Ishikawa (cell line): ENCODE measurements at regions not wholly inside any gene's neighbourhood (a gene's known extent, or its start where the extent isn't known, plus 50 kb on each side); places are given as distances from the start of the nearest gene placed in this dataset.

ENCODE experiments used
- CEBPB ChIP-seq: IDR thresholded peaks from 2 replicates; pipeline ENCODE4 v1.6.1; 2012
- CREB1 ChIP-seq: IDR thresholded peaks from 2 replicates; pipeline ENCODE4 v1.6.1; 2012; ENCODE audit warnings: low read depth
- EGR1 ChIP-seq: IDR thresholded peaks from 2 replicates; pipeline ENCODE4 v1.6.1; 2012
- EP300 ChIP-seq: IDR thresholded peaks from 2 replicates; pipeline ENCODE4 v1.6.1; 2012; ENCODE audit warnings: borderline replicate concordance
- FOXM1 ChIP-seq: IDR thresholded peaks from 2 replicates; pipeline ENCODE4 v1.6.1; 2012; ENCODE audit warnings: low read depth, borderline replicate concordance
- MAX ChIP-seq: IDR thresholded peaks from 2 replicates; pipeline ENCODE4 v1.6.1; 2012
- NFIC ChIP-seq: IDR thresholded peaks from 2 replicates; pipeline ENCODE4 v1.6.1; 2012
- RAD21 ChIP-seq: IDR thresholded peaks from 2 replicates; pipeline ENCODE4 v1.6.1; 2012; ENCODE audit warnings: low read depth
- REST ChIP-seq: IDR thresholded peaks from 2 replicates; pipeline ENCODE4 v1.6.1; 2012; ENCODE audit warnings: low read depth, mild to moderate bottlenecking
- TAF1 ChIP-seq: IDR thresholded peaks from 2 replicates; pipeline ENCODE4 v1.6.1; 2012; ENCODE audit warnings: low read depth, mild to moderate bottlenecking
- TCF12 ChIP-seq: IDR thresholded peaks from 2 replicates; pipeline ENCODE4 v1.6.1; 2012; ENCODE audit warnings: low read depth
- TEAD4 ChIP-seq: IDR thresholded peaks from 2 replicates; pipeline ENCODE4 v1.6.1; 2012
- USF1 ChIP-seq: IDR thresholded peaks from 2 replicates; pipeline ENCODE4 v1.6.1; 2012
- YY1 ChIP-seq: IDR thresholded peaks from 2 replicates; pipeline ENCODE4 v1.6.1; 2012; ENCODE audit warnings: low read depth
- ZBTB7A ChIP-seq: IDR thresholded peaks from 2 replicates; pipeline ENCODE4 v1.6.1; 2012; ENCODE audit warnings: low read depth

- no peak for TF ChIP-seq TEAD4
Measured at GRCh38 chr1:221149111-221149510, 269.9 kb downstream of the HLX start.

- TF ChIP-seq EGR1: no peak
- no peak for TF ChIP-seq RAD21
- TF ChIP-seq CREB1: no peak
- no peak for TF ChIP-seq CEBPB
- TF ChIP-seq TEAD4: no peak
- TF ChIP-seq USF1: no peak
- no peak for TF ChIP-seq TCF12
- no peak for TF ChIP-seq YY1
- TF ChIP-seq NFIC: no peak
- TF ChIP-seq EP300: no peak
- no peak for TF ChIP-seq TAF1
- no peak for TF ChIP-seq FOXM1
- no peak for TF ChIP-seq REST
- TF ChIP-seq MAX: no peak
- TF ChIP-seq ZBTB7A: no peak
Measured at GRCh38 chr1:221149555-221150075, 270.4 kb downstream of the HLX start.

- TF ChIP-seq RAD21 (no peak), NFIC (no peak), TEAD4 (no peak), YY1 (no peak), USF1 (no peak), ZBTB7A (no peak), EGR1 (no peak), MAX (no peak), CEBPB (no peak)
Measured at GRCh38 chr1:221150996-221151395, 271.8 kb downstream of the HLX start.

GRCh38 chr1:221154932-221155331, 275.7 kb downstream of the HLX start:
- TF ChIP-seq EGR1 (no peak), CREB1 (no peak), ZBTB7A (no peak), TEAD4 (no peak), TAF1 (no peak), FOXM1 (no peak), EP300 (no peak), NFIC (no peak), CEBPB (no peak), USF1 (no peak), TCF12 (no peak), MAX (no peak), YY1 (no peak)

GRCh38 chr1:221157026-221157761, 278.0 kb downstream of the HLX start:
- TF ChIP-seq REST (no peak), CEBPB (no peak), TAF1 (no peak), CREB1 (no peak), NFIC (no peak), RAD21 (no peak), EGR1 (no peak), TEAD4 (no peak), TCF12 (no peak), USF1 (no peak), FOXM1 (no peak)
